Gastroesophageal sphincter (tissue), 3 donors: ENCODE measurements at regions not wholly inside any gene's neighbourhood (a gene's known extent, or its start where the extent isn't known, plus 50 kb on each side); places are given as distances from the start of the nearest gene placed in this dataset.

Experiments used
- POLR2A ChIP-seq, 2 donors: fragments of 450-650 bp; IDR thresholded peaks; one replicate each; pipeline ENCODE4 v1.6.1; 2017; ENCODE audit warnings: antibody characterized with exemption in 2 of 2, mild to moderate bottlenecking in 2 of 2, moderate library complexity in 1 of 2
- POLR2AphosphoS5 ChIP-seq: sonication (generic); formaldehyde crosslinking; IDR thresholded peaks from one replicate; pipeline ENCODE4 v1.6.1; 2017; ENCODE audit warnings: antibody characterized with exemption
- TF ChIP-seq, protein P1 (sequence below), 4 experiments: fragments of 200-600 bp in 2 of 4; fragments of 450-650 bp in 2 of 4; sonication (generic) in 1 of 4; IDR thresholded peaks; one replicate each; pipeline ENCODE4 v1.5.1; 2017 to 2019; ENCODE audit warnings: antibody characterized with exemption in 4 of 4, mild to moderate bottlenecking in 2 of 4, moderate library complexity in 2 of 4

DNA sequence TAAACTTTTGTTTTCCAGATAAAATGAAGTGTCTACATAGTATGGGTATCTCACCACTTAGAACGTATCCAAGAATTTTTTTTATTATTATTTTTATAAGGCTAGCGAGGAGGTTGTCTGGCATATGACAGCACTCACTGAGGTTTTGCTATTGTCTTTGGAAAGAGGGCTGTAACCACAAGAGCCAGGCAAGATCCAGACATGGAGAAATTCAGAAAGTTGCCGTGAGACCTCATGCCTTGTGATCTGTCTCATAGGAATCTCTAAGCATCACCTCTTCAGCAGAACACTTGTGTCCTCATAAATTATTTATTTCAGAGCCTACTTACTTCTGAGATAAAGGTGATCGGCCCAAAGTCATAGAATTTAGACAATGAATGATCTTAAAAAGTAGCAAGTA is 410.8 kb downstream of the CDH11 start:
- TF ChIP-seq POLR2A (IDR thresholded peaks at IDR 0.05) (no peak), POLR2AphosphoS5 (no peak)
- TF ChIP-seq, protein P1, sequence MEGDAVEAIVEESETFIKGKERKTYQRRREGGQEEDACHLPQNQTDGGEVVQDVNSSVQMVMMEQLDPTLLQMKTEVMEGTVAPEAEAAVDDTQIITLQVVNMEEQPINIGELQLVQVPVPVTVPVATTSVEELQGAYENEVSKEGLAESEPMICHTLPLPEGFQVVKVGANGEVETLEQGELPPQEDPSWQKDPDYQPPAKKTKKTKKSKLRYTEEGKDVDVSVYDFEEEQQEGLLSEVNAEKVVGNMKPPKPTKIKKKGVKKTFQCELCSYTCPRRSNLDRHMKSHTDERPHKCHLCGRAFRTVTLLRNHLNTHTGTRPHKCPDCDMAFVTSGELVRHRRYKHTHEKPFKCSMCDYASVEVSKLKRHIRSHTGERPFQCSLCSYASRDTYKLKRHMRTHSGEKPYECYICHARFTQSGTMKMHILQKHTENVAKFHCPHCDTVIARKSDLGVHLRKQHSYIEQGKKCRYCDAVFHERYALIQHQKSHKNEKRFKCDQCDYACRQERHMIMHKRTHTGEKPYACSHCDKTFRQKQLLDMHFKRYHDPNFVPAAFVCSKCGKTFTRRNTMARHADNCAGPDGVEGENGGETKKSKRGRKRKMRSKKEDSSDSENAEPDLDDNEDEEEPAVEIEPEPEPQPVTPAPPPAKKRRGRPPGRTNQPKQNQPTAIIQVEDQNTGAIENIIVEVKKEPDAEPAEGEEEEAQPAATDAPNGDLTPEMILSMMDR (IDR thresholded peaks at IDR 0.05) = no peak
